Activated T-cell treated with anti-CD3 and anti-CD28 coated beads for 24 hours (primary cell): ENCODE measurements at regions not wholly inside any gene's neighbourhood (a gene's known extent, or its start where the extent isn't known, plus 50 kb on each side); places are given as distances from the start of the nearest gene placed in this dataset.
"Not testable (repeated sequence)": the region's sequence is repeated elsewhere in the genome, so short reads cannot be mapped to it uniquely, and the experiment has no call there.

ENCODE experiments used
- DNase-seq: peaks from one replicate; pipeline ENCODE4 v3.0.0-alpha.2; 2020; ENCODE audit warnings: low read depth

DNA sequence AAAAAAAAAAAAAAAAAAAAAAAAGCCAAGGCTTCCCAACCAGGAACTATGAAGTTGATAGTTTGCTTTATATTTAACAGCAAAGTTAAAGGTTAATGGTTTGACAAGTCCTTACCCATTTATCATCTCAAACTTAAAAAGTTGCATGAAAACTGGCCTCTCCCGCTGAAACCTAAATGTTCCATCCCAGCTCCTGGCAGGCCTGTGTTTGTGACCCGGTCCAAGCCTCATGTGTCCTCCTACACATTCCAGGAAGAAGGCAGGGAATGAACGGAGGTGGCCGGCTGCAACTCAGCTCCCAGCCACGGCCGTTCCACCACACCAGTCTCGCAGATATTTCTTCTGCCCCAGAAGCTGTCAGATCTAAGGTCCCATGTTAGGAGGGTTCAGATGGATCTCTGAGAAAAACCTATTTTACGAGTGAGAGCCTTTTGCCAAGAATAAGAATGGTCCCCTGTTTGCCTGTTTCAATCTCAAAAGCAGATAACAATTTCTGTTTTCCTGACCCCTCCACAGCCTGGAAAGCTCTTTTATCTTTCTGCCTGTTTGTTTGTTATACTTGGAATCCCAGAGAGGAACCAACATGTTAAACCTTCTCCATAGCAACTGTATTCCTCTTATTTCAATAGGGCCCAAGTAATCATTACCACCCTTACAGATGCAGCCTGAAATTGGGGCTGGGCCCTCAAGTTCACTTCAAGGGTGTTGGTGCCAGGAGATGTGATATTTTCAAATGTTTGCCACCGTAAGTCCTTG is 56.5 kb downstream of the KCTD12 start:
- DNase-seq: no peak

DNA sequence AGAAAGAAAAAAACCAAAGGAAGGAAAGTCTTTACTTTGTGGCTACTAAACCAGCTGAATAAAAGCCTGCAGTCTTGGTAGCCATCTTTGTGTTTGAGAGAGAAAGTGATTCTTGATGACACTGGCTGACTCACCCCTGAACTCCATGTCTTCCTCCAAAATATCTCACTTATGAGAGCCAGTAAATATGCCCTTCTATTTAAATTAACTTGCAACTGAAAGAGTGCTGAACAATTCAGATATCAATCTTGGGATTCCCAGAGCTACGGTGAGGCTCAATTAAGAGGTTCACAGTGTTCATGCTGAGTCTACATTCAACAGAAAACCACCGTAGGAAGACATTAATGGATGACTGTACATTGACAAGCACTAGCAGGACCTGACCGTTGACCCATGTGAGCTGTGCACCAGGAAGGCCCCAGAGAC is 57.9 kb downstream of the KCTD12 start:
- peak; percentile 9 for DNase-seq

DNA sequence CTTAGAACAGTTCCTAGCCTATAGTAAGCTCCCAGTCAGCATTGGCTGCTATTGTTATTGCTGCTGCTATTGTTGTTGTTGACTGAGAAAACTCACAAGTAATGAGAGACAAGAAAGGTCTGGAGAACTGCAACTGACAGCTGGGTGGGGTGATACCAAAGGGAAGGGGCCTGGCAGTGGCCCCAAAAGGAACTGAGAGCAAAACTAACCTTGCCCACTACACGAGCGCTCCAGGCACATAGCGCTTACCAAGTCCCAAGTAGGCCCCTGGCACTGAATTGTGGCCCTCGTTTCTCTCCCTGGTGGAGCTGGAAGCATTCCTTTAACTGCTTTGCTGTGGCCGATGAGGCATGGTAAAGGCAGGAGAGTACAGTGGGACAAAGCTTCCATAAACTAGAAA is 59.7 kb downstream of the KCTD12 start:
- no peak for DNase-seq

DNA sequence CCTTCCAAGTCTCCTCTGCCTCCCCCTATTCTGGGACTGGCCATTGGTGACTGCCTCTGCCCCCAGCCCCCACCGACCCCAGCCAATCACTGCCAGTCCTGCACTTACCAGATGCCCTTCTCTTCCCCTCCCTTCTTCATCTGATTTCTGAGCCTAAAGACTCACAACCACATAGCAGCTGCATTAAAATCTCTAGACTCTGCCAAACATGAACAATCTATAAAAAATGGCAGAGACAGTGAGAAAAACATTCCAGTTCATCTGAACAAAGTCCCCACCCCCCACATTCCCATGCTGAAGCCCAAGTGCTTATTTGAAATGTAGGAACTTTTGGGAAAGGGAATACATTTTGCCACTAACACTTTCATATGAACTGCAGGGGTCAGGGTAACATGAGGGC is 60.8 kb downstream of the KCTD12 start:
- no peak for DNase-seq

DNA sequence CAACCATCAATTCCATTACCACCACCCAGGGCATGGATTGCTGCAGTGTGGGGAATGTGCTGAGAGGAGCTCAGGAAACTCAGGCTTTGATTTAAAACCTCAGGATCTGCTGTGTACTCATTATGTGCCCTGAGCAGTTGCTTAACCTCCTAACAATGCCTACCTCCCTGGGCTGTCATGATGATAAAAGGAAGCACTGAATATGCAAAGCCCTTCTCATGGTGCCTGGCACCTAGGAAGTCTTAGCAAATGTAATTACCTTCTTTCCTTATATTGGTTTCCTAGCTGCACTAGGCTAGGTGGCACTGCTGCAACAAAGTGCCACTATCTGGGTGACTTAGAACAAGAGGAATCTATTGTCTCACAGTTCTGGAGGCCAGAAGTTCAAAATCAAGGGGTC is 62.2 kb downstream of the KCTD12 start:
- DNase-seq: no peak

DNA sequence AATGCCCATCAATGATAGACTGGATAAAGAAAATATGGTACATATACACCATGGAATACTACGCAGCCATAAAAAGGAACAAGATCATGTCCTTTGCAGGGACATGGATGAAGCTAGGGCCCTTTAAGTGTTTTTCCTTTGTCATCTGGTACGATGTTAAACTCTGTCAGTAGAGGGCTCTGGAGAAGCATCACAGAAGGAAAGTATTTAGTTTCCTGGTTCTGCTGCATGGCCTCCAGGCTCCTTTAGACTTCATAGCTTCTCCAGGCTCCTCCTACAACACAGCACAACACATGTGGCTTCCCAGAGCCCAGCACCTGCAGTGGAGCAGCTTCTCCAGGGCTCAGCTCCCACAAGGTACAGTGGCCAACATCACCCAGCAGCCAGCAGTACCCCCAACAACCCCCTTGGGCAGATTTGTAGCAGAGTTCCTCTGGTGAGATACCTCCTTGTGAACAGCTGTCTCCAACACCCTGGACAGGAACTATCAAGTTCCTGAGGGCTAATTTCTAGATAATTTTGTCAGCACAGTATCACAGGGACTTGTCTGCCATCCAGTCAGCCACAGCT is 63.4 kb downstream of the KCTD12 start:
- DNase-seq: no peak

DNA sequence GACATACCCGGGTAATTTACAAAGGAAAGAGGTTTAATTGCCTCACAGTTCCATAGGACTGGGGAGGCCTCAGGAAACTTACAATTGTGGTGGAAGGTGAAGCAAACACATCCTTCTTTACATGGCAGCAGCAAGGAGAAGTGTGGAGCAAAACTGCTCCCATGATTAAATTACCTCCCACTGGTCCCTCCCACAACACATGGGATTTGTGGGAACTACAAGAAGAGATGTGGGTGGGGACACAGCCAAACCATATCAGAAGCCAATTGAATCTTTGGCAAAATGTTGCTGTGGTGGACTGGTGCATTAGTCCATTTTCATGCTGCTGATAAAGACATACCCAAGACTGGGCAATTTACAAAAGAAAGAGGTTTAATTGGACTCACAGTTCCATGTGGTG is 65.0 kb downstream of the KCTD12 start:
- DNase-seq: not testable (repeated sequence)

DNA sequence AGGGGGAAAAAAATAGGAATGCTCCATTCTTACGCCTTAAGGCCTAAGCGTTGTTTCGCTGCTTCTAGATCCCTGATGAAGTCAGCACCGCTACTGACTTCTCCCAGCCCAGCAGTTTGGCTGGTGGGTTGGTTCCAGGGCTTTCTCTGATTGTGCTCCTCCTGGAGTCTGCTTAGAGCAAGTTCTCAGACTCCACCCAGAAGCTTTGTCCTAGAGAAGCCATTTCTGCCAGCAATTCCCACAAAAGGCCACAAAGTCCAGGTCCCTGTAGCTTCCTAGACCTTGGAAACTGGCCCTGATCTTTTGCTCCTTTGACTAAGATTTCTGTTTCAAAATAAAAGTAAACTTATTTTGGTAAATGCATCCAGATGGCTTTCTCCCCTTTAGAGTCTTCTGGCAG is 65.4 kb downstream of the KCTD12 start:
- no peak for DNase-seq

DNA sequence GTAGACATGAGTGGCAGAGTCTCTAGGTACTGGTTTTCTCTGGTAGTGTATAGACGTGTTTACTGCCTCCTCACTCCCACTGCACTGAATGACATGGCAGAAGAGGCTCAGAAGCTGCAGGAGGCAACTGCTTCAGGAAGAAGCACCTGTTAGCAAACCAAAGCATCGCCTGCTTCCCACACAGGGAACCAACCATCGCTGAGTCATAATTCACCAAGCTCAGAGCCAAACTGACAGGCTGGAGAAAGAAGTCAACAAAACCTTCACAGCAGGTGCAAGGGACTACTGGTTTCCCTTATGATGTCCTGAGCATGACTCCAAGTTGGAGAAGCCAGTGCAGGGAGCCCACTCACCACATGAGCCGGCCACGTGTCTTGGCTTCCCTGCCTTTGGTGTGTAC is 69.8 kb downstream of the KCTD12 start:
- DNase-seq: no peak

DNA sequence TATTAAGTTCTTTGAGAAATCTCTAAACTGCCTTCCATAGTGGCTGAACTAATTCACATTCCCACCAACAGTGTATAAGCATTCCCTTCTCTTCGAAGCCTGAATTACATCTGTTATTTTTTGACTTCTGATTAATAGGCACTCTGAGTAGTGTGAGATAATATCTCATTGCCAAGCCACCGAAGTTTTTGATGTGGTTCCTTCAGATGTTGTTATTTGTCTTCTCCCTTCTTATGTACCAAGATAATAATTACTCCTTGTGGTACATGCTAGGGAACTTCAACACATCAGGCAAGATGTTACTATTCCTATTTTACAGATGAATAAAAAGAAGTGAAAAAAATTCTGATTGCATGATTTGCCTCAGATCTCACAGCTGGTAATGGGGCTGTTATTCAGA is 70.9 kb downstream of the KCTD12 start:
- DNase-seq: no peak

DNA sequence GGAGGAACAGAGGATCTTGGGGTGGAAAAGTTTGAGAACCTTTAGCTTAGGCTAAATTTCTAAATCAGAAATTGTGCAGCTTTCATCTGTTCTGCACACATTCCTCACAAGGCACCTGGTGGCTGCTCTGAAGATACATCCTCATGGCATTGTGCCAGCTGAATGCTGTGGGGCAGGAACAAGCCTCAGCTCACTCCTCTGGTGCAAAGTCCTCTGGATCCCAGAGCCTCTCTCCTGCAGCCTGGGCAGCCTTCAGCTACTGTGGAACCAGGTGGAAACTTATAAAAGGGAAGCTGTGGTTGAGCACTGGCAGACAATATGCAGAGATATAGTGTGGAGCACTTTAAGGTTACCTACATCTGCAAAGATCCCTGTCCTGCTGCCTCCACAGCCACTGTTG is 72.3 kb downstream of the KCTD12 start:
- no peak for DNase-seq

DNA sequence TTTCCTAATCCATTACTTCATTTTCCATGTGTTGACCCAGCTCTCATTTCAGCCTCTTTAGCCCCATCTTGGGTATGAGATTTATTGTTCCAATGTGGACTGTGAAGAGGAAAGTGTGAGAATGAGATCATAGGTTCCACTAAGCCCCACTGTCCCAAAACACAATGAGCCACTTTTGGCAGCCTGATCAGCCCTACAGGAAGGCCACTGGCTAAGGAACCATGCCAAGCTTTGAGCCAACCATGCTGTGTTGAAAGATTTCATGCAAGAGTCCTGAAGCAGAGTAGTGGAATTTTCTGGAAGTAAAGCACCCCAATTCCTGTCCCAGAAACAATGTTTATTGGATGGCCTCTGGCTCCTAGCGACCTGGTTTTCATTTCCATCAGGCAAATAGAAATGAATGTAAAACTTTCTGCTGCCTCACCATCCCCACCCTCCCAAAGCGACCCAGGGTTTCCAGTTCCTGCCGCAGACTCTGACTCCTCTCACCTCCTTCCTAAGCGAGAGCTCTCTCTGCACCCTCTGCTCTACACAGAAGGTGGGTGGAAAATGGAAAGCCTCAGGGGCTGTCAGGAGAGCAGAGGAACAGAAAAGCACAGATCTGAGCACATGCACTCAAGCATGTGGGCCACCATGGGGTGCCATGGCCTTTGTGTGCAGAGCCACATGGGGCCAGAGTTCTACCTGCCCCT is 73.1 kb downstream of the KCTD12 start:
- no peak for DNase-seq

DNA sequence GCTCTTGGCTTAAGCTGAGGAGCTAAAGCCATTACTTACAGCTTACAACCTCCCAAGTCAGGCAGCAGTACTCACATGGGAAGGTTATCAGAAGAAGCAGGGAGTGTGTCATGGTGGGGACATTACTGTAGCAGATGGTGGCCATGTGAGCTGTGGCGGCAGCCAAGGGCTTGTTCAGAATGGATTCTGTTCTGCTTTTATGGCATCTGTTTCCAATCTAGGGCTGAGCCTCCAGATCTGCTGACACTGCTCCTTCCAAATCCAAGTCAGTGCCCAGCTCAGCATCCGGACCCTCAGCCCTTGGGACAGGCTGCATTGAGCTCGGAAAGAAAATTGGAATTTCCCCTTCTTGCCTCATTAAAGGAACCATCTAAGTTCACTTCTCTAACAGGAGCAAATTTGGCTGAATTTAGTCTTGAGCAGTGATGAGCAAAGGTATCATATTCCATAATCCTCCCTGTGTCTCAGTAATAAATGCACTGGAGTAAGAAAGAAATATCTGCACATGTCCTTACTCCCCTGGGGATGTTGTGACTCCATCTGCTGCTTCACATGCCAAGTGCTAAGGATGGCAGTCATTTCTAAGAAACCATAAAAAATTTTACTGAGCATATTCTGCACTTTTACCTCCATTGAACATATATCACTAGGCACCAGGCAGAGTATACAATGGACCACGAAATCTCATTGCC is 73.9 kb downstream of the KCTD12 start:
- DNase-seq: no peak

DNA sequence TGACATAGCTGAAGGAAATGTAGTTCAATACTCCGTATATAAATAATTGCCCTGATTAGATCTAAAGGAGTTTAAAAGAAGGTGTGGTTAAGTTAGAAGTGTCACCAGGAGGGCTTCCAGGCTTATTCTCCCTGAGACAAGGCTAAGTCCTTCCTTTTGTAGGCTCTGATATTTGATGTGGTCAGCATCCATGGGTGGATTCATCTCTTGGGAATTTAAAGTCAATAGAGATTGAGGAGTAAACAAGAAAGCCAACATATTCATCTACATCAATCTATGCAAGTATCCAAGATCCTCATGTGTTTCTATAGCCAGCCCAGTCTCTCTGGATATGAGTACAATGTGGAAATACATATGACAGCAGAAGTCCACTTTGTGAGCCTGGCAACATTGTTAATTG is 76.8 kb downstream of the KCTD12 start:
- no peak for DNase-seq

DNA sequence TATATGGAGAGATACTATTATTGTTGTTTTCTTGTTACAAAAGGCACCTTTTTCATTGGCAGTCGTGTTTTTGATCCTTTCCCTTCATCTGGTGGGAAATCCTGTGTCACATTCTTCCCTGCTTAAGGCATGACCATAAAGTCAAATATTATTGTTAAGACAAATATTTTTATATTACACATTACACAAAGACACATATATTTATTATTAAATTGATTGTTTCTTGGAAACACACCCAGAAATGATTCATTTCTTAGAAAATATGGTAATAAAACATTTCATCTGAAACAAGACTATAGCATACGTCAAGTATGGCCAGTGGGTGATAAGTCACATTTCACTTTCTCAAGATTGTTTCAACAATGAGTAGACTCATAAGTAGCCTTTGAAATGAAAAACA is 77.3 kb downstream of the KCTD12 start:
- DNase-seq: no peak

DNA sequence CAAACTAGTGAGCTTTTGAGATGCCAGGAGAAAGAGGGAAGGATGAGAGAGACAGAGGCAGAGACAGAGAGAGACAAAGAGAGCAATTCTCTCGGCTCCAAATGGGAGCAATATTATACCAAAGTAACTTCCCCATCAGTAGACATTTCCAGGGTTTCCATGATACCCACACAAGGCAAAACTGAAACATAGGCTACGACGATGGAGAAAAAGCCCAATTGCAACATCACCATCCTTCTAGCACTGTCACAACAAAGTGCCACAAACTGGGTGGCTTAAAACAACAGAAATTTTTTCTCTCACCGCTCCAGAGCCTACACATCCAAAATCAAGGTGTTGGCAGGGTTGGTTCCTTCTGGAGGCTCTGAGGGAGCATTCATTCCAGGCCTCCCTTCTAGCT is 81.4 kb downstream of the KCTD12 start:
- DNase-seq: no peak

DNA sequence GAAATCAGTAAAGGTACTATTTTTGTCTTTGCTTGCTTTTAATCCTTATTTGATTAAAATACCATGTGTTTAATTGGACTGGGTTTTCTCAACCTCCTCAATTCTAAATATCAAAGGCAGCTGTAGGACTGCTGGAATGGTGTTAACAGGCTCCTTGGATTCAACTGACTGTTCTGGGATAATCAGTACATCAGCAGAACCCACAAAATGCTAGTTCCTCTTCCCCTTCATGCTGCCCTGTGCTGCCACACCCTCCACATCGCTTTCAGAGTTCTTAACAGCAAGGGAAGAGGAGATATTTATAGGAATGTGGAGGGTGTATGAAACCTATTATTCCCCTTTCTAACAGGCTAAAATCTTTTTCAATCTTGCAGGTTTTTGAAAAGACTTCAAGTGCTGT is 82.4 kb downstream of the KCTD12 start:
- no peak for DNase-seq

DNA sequence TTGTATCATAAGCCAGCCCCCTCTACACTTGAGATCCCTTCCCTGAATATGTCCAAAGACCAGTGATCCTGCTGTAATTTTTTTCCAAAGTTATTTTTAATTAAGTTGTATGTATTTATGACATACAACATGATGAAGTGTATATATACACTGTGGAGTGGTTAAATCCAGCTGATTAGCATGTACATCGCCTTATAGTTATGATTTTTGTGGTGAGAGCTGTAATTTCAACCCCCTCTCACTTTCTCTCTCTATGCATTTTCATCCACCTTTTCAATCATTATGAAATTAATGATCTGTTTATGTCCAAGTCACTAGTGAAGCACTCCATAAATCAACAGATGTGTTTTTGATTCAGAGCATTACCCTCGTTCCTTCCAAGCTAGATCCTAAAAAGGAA is 85.3 kb downstream of the KCTD12 start:
- no peak for DNase-seq

DNA sequence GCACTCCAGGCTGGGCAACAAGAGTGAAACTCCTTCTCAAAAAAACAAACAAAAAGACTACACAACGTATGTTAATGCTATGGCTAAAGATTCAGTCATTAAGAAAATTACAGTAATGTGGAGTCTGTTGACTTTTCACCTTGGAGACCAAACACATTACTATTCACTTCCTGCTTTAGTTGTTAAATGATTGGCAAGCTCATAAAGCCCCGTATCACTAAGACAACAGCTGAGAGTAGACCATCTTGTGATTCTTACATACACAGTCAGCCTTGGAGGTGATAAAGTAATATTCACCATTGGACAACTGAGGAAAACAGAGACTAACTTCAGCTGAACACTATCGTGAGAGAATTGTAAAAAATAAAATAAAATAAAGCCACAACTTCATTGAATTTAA is 86.5 kb downstream of the KCTD12 start:
- no peak for DNase-seq

DNA sequence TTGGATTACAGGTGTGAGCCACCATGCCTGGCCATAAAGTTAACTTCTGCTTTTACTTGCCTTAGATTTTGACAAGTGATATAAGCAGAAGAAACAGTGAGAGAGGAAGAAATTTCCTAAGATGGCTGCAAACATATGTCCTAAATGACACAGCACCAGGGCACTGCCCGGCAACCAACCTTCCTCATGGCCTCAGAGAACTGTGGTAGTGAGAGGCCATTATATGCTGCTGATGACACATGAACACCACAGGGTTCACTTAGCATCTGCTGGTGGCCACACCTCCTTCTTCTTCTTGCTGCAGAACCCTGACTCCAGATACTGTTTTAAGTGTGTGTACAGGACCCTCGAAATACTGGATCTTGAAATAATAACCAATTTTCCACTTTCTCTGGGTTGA is 88.2 kb downstream of the KCTD12 start:
- DNase-seq: no peak

DNA sequence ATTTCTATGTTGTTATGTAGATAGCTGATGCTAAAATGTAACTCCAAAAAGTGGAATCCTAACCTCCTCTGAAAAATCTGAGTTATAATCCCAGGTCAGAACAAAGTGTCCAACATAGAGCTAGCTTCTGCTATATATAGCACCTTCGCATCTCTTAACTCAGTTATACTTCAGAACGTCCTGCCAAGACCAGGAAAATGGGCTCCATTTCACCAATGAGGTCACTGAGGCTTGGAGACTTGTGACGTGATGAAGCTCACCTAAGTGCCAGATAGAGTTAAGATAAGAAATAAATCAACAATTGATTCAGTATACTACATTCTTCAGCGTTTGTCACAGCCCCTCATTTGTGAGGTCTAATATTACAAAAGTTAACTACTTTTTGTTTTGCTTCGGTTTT is 88.8 kb downstream of the KCTD12 start:
- no peak for DNase-seq

DNA sequence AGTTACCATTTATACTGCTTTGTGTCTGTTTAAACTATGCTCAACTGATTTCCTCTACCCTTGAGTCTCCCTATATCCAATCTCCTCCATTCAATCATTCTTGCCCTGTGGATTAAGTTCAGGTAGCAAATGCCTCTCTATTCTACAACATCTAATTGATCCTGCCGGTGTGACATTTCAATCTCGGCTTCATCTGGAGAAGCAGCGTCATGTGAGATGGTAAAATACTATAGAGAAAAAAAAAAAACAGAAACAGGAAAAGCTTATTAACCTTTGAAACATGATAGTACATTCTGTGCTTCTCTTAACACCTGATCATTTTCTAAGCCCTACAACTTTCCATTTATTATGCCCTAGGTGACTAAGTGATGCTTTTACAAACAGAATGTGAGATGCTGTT is 89.4 kb downstream of the KCTD12 start:
- no peak for DNase-seq
